K562 (cell line): ENCODE measurements at regions not wholly inside any gene's neighbourhood (a gene's known extent, or its start where the extent isn't known, plus 50 kb on each side); places are given as distances from the start of the nearest gene placed in this dataset.

Experiments used
- ATAC-seq: fragments of 200-7000 bp; cut with Tn5 transposase; 3 replicates; pipeline ENCODE4 v1.9.1; 2020; ENCODE audit warnings: moderate library complexity
- BruUV-seq: library from RNA; stranded (reverse); fragments of 400-500 nt; replicated peaks from 2 replicates; lab custom pipeline; 2021; lab: Mats Ljungman, UMichigan
- CTCF ChIA-PET: fragments of 300-600 bp; formaldehyde crosslinking; extraction: SDS; loops from one replicate; lab custom pipeline; 2021; ENCODE audit warnings: low intra/inter-chr PET ratio; lab: Yijun Ruan, JAX
- POLR2A ChIA-PET: fragments of 300-600, 350-650 bp; sonication (Branson Sonifier 250); formaldehyde crosslinking; extraction: SDS; loops from one replicate; lab custom pipeline; 2021; ENCODE audit warnings: antibody characterized with exemption, inconsistent platforms; lab: Yijun Ruan, JAX
- DNase-seq, 4 experiments: peaks; one replicate each; pipeline versions ENCODE4 v3.0.0 to v3.0.0-alpha.2; 2011 to 2018; ENCODE audit warnings: low spot score in 3 of 4, mixed read lengths in 3 of 4; ENCODE audit errors: extremely low read depth in 1 of 4
- FAIRE-seq: peaks from 2 replicates; lab custom pipeline; 2011; peaks lifted over from hg19 to GRCh38; lab: Jason Lieb, UNC
- H2AFZ ChIP-seq: 2 replicates; pipeline ENCODE4 v1.6.0; 2011; ENCODE audit warnings: low read depth, low read length, control low read depth, inconsistent platforms
- H3K27ac ChIP-seq: fragments of 200-600 bp; 3 replicates; pipeline ENCODE4 v1.8.0; 2011; ENCODE audit warnings: low read depth, mild to moderate bottlenecking, control low read depth, inconsistent platforms, low read length, moderate library complexity, mixed read lengths; ENCODE audit errors: extremely low read depth
- H3K27me3 ChIP-seq, 2 experiments: fragments of 300-600 bp in 1 of 2; 2 replicates in 1 of 2; 3 replicates in 1 of 2; pipeline versions ENCODE4 v1.6.0 to v1.8.0; 2011; ENCODE audit warnings: inconsistent platforms in 2 of 2, low read length in 2 of 2, mild to moderate bottlenecking in 1 of 2, mixed read lengths in 1 of 2, moderate library complexity in 1 of 2; ENCODE audit not compliant: control insufficient read depth in 2 of 2, insufficient read depth in 2 of 2
- H3K36me3 ChIP-seq: fragments of 300-600 bp; 3 replicates; pipeline ENCODE4 v1.8.0; 2011; ENCODE audit warnings: mild to moderate bottlenecking, low read length, inconsistent platforms; ENCODE audit not compliant: control insufficient read depth, insufficient read depth
- H3K4me1 ChIP-seq, 2 experiments: fragments of 200-600 bp in 1 of 2; replicated peaks in 1 of 2; 2 replicates in 1 of 2; 3 replicates in 1 of 2; pipeline versions ENCODE4 v1.5.1 to v1.8.0; 2011; ENCODE audit warnings: inconsistent platforms in 2 of 2, low read length in 2 of 2, mild to moderate bottlenecking in 1 of 2, mixed read lengths in 1 of 2, moderate library complexity in 1 of 2; ENCODE audit not compliant: control insufficient read depth in 2 of 2, insufficient read depth in 2 of 2
- H3K4me2 ChIP-seq: 2 replicates; pipeline ENCODE4 v1.6.1; 2011; ENCODE audit warnings: low read length, control low read depth, inconsistent platforms, mixed read lengths; ENCODE audit not compliant: insufficient read depth
- H3K4me3 ChIP-seq: fragments of 200-600 bp; sonication (generic), shearing (Covaris generic); 2 replicates; pipeline ENCODE4 v1.5.1; 2016; ENCODE audit warnings: control low read depth, inconsistent platforms
- H3K79me2 ChIP-seq: fragments of 200-600 bp; 3 replicates; pipeline ENCODE4 v1.8.0; 2011; ENCODE audit warnings: low read length, inconsistent platforms; ENCODE audit not compliant: control insufficient read depth, insufficient read depth
- H3K9ac ChIP-seq, 2 experiments: 2 replicates each; pipeline versions ENCODE4 v1.6.0 to v1.6.1; 2011; ENCODE audit warnings: low read depth in 2 of 2, low read length in 2 of 2, control low read depth in 1 of 2, inconsistent platforms in 1 of 2, mild to moderate bottlenecking in 1 of 2, mixed read lengths in 1 of 2; ENCODE audit not compliant: insufficient read depth in 1 of 2
- H3K9me1 ChIP-seq: one replicate; pipeline ENCODE4 v1.6.0; 2011; ENCODE audit warnings: inconsistent platforms, mild to moderate bottlenecking, low read length, moderate library complexity; ENCODE audit not compliant: control insufficient read depth, insufficient read depth
- H3K9me3 ChIP-seq: replicated peaks from 2 replicates; pipeline ENCODE4 v1.5.1; 2011; ENCODE audit warnings: low read depth, low read length, inconsistent platforms; ENCODE audit not compliant: control insufficient read depth, insufficient read depth
- H4K20me1 ChIP-seq: replicated peaks from 2 replicates; pipeline ENCODE4 v1.6.1; 2011; ENCODE audit warnings: low read length, inconsistent platforms, mixed read lengths; ENCODE audit not compliant: control insufficient read depth, insufficient read depth
- CBFA2T2 ChIP-seq: fragments of 450-650 bp; conservative IDR thresholded peaks from 2 replicates; pipeline ENCODE4 v1.6.1; 2017; ENCODE audit warnings: mild to moderate bottlenecking
- CHD4 ChIP-seq: fragments of 200-600 bp; sonication (generic); IDR thresholded peaks from 3 replicates; pipeline ENCODE4 v1.6.1; 2012; ENCODE audit warnings: low read depth, mild to moderate bottlenecking, mixed read lengths, low read length, inconsistent platforms; ENCODE audit not compliant: insufficient read depth, insufficient replicate concordance, poor library complexity, severe bottlenecking
- HCFC1 ChIP-seq: IDR thresholded peaks from 2 replicates; pipeline ENCODE4 v1.6.1; 2012; ENCODE audit warnings: low read depth, low read length, improper control_type of control experiment
- NR2C1 ChIP-seq, 2 experiments: fragments of 450-650 bp; IDR thresholded peaks; 2 replicates each; pipeline ENCODE4 v1.6.1; 2017; ENCODE audit warnings: mild to moderate bottlenecking in 2 of 2, antibody characterized with exemption in 1 of 2, inconsistent platforms in 1 of 2, missing compliant biosample characterization in 1 of 2, missing genetic modification characterization in 1 of 2
- SMAD1 ChIP-seq: fragments of 150-350 bp; IDR thresholded peaks from 2 replicates; pipeline ENCODE4 v1.6.1; 2014; ENCODE audit warnings: low read length, low read depth; ENCODE audit not compliant: partially characterized antibody
- TBL1XR1 ChIP-seq, 2 experiments: IDR thresholded peaks; 2 replicates each; pipeline ENCODE4 v1.6.1; 2012; ENCODE audit warnings: improper control_type of control experiment in 2 of 2, low read length in 2 of 2, mild to moderate bottlenecking in 1 of 2
- TCF15 ChIP-seq: fragments of 250-450 bp; sonication (Bioruptor Pico); IDR thresholded peaks from 2 replicates; pipeline ENCODE4 v1.8.0; 2022; ENCODE audit warnings: moderate library complexity, mild to moderate bottlenecking, inconsistent platforms
- ZFP30 ChIP-seq: fragments of 250-450 bp; sonication (Bioruptor Pico); IDR thresholded peaks from 2 replicates; pipeline ENCODE4 v1.8.0; 2022; ENCODE audit warnings: moderate library complexity, mild to moderate bottlenecking, inconsistent platforms, borderline replicate concordance
- ZNF347 ChIP-seq: fragments of 450-650 bp; formaldehyde crosslinking; IDR thresholded peaks from 2 replicates; pipeline ENCODE4 v1.4.0; 2020; ENCODE audit warnings: low read depth, mild to moderate bottlenecking, moderate library complexity
- WGBS: fragments of 100-300 bp; shearing (Covaris generic); methylation state at CpG from one replicate; pipeline ENCODE4 v1.1.6; 2016; ENCODE audit warnings: low coverage, mixed read lengths; ENCODE audit not compliant: insufficient coverage; ENCODE audit errors: missing lambda C conversion rate; 5-methylcytosine and 5-hydroxymethylcytosine counted together
- in situ Hi-C: fragments of 300-500 bp; cut with MboI; formaldehyde crosslinking; loops from 4 replicates; pipeline ENCODE4 v1.15.0; 2018; ENCODE audit warnings: inconsistent platforms, mixed read lengths
- intact Hi-C: fragments of 100-400 bp; cut with micrococcal nuclease; formaldehyde crosslinking; loops from 2 replicates; pipeline ENCODE4 v1.14.2; 2022
- TF ChIP-seq, protein P1 (sequence below): sonication (generic); formaldehyde crosslinking; IDR thresholded peaks from 2 replicates; pipeline ENCODE4 v1.8.0; 2022; ENCODE audit warnings: mild to moderate bottlenecking, missing genetic modification reagents
- TF ChIP-seq, protein P2 (sequence below): fragments of 200-800 bp; sonication (Bioruptor generic); IDR thresholded peaks from 2 replicates; pipeline ENCODE4 v1.6.1; 2016; ENCODE audit warnings: missing genetic modification characterization, missing compliant biosample characterization
- TF ChIP-seq, protein P3 (sequence below): sonication (generic); formaldehyde crosslinking; IDR thresholded peaks from 2 replicates; pipeline ENCODE4 v1.8.1; 2023; ENCODE audit warnings: mild to moderate bottlenecking, missing genetic modification reagents

GRCh38 chr2:160893581-160893980 is 266.6 kb upstream of the TANK start:
- H3K4me2 ChIP-seq: no peak overlapping the region
- intact Hi-C loops: no loop called here
- ATAC-seq (no peak), DNase-seq (no peak), FAIRE-seq (no peak)
- no peak overlapping the region for H3K4me3 ChIP-seq
- no peaks in the 10 kb centered on the region for H3K36me3 ChIP-seq
- H3K9me1 ChIP-seq: no peaks in the 10 kb centered on the region
- in situ Hi-C loops: no loop called here
- H3K79me2 ChIP-seq: no peaks in the 10 kb centered on the region
- WGBS: under 1% methylated on average over 7 of the region's 8 CpGs
- no peaks in the 10 kb centered on the region for H3K9me3 ChIP-seq
- H3K4me1 ChIP-seq: no peaks in the 10 kb centered on the region
- no peaks in the 10 kb centered on the region for H4K20me1 ChIP-seq
- H3K27ac ChIP-seq: no peak overlapping the region
- CTCF ChIA-PET: no interaction called here
- H2AFZ ChIP-seq: no peak overlapping the region
- POLR2A ChIA-PET: no interaction called here
- H3K27me3 ChIP-seq: no peaks in the 10 kb centered on the region
- no peak overlapping the region for H3K9ac ChIP-seq
- no TSS peak for BruUV-seq
- TF ChIP-seq ZNF347 (CRISPR knock-in tag): no peak
- no peak for TF ChIP-seq HCFC1
- no peak for TF ChIP-seq ZFP30
- TF ChIP-seq, protein P1, sequence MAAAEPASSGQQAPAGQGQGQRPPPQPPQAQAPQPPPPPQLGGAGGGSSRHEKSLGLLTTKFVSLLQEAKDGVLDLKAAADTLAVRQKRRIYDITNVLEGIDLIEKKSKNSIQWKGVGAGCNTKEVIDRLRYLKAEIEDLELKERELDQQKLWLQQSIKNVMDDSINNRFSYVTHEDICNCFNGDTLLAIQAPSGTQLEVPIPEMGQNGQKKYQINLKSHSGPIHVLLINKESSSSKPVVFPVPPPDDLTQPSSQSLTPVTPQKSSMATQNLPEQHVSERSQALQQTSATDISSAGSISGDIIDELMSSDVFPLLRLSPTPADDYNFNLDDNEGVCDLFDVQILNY (CRISPR knock-in tag): no peak
- TF ChIP-seq SMAD1: no peak
- no peak for TF ChIP-seq CBFA2T2
- no peak for TF ChIP-seq TBL1XR1 (IDR thresholded peaks at IDR 0.05; ENCODE audit: low read length in 2 of 2)
- no peak for TF ChIP-seq CHD4
- no peak for TF ChIP-seq TCF15 (CRISPR knock-in tag)
- TF ChIP-seq, protein P2, sequence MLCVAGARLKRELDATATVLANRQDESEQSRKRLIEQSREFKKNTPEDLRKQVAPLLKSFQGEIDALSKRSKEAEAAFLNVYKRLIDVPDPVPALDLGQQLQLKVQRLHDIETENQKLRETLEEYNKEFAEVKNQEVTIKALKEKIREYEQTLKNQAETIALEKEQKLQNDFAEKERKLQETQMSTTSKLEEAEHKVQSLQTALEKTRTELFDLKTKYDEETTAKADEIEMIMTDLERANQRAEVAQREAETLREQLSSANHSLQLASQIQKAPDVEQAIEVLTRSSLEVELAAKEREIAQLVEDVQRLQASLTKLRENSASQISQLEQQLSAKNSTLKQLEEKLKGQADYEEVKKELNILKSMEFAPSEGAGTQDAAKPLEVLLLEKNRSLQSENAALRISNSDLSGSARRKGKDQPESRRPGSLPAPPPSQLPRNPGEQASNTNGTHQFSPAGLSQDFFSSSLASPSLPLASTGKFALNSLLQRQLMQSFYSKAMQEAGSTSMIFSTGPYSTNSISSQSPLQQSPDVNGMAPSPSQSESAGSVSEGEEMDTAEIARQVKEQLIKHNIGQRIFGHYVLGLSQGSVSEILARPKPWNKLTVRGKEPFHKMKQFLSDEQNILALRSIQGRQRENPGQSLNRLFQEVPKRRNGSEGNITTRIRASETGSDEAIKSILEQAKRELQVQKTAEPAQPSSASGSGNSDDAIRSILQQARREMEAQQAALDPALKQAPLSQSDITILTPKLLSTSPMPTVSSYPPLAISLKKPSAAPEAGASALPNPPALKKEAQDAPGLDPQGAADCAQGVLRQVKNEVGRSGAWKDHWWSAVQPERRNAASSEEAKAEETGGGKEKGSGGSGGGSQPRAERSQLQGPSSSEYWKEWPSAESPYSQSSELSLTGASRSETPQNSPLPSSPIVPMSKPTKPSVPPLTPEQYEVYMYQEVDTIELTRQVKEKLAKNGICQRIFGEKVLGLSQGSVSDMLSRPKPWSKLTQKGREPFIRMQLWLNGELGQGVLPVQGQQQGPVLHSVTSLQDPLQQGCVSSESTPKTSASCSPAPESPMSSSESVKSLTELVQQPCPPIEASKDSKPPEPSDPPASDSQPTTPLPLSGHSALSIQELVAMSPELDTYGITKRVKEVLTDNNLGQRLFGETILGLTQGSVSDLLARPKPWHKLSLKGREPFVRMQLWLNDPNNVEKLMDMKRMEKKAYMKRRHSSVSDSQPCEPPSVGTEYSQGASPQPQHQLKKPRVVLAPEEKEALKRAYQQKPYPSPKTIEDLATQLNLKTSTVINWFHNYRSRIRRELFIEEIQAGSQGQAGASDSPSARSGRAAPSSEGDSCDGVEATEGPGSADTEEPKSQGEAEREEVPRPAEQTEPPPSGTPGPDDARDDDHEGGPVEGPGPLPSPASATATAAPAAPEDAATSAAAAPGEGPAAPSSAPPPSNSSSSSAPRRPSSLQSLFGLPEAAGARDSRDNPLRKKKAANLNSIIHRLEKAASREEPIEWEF (CRISPR knock-in tag): no peak
- TF ChIP-seq, protein P3, sequence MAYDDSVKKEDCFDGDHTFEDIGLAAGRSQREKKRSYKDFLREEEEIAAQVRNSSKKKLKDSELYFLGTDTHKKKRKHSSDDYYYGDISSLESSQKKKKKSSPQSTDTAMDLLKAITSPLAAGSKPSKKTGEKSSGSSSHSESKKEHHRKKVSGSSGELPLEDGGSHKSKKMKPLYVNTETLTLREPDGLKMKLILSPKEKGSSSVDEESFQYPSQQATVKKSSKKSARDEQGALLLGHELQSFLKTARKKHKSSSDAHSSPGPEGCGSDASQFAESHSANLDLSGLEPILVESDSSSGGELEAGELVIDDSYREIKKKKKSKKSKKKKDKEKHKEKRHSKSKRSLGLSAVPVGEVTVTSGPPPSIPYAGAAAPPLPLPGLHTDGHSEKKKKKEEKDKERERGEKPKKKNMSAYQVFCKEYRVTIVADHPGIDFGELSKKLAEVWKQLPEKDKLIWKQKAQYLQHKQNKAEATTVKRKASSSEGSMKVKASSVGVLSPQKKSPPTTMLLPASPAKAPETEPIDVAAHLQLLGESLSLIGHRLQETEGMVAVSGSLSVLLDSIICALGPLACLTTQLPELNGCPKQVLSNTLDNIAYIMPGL (CRISPR knock-in tag): no peak
- no peak for TF ChIP-seq NR2C1 (IDR thresholded peaks at IDR 0.05)
- no peak for TF ChIP-seq NR2C1 (tag; IDR thresholded peaks at IDR 0.05)
